ENCODE measurements at regions not wholly inside any gene's neighbourhood (a gene's known extent, or its start where the extent isn't known, plus 50 kb on each side); places are given as distances from the start of the nearest gene placed in this dataset.
A peak's percentile ranks its signal among the peaks of the same experiment; 100 is the strongest.

GRCh38 chr20:39983655-39984054, 705.4 kb downstream of the MAFB start:
- no peak for DNase-seq (ENCODE audit: low read depth)
- no peak for TF ChIP-seq CTCF (IDR thresholded peaks at IDR 0.05; ENCODE audit: insufficient read depth, low read depth, low read length, missing control alignments)
- no peak overlapping the region for H3K4me3 ChIP-seq (ENCODE audit: low read length)

GRCh38 chr20:39983183-39983582, 705.9 kb downstream of the MAFB start:
- TF ChIP-seq CTCF (IDR thresholded peaks at IDR 0.05; ENCODE audit: insufficient read depth, low read depth, low read length, missing control alignments): no peak

GRCh38 chr20:39974966-39975501, 714.0 kb downstream of the MAFB start:
- TF ChIP-seq CTCF (IDR thresholded peaks at IDR 0.05; ENCODE audit: insufficient read depth, low read depth, low read length, missing control alignments): no peak
- DNase-seq (ENCODE audit: low read depth): peak; percentile 82
- H3K4me3 ChIP-seq (ENCODE audit: low read length): no peak overlapping the region

More at GRCh38 chr20:39983183-39983582, 705.9 kb downstream of the MAFB start:
- no peak overlapping the region for H3K4me3 ChIP-seq (ENCODE audit: low read length)
- DNase-seq (ENCODE audit: low read depth): peak; percentile 50

GRCh38 chr20:39968495-39968894, 720.5 kb downstream of the MAFB start:
- TF ChIP-seq CTCF (IDR thresholded peaks at IDR 0.05; ENCODE audit: insufficient read depth, low read depth, low read length, missing control alignments): no peak
- no peak for DNase-seq (ENCODE audit: low read depth)
- H3K4me3 ChIP-seq (ENCODE audit: low read length): no peak overlapping the region

GRCh38 chr20:39967806-39968205, 721.2 kb downstream of the MAFB start:
- TF ChIP-seq CTCF (IDR thresholded peaks at IDR 0.05; ENCODE audit: insufficient read depth, low read depth, low read length, missing control alignments): no peak
- H3K4me3 ChIP-seq (ENCODE audit: low read length): no peak overlapping the region
- no peak for DNase-seq (ENCODE audit: low read depth)

GRCh38 chr20:39961637-39962244, 727.3 kb downstream of the MAFB start:
- no peak for DNase-seq (ENCODE audit: low read depth)
- no peak for TF ChIP-seq CTCF (IDR thresholded peaks at IDR 0.05; ENCODE audit: insufficient read depth, low read depth, low read length, missing control alignments)
- H3K4me3 ChIP-seq (ENCODE audit: low read length): no peak overlapping the region

Data from epithelial cell of esophagus (primary cell).